ENCODE measurements at regions not wholly inside any gene's neighbourhood (a gene's known extent, or its start where the extent isn't known, plus 50 kb on each side); places are given as distances from the start of the nearest gene placed in this dataset.

DNA sequence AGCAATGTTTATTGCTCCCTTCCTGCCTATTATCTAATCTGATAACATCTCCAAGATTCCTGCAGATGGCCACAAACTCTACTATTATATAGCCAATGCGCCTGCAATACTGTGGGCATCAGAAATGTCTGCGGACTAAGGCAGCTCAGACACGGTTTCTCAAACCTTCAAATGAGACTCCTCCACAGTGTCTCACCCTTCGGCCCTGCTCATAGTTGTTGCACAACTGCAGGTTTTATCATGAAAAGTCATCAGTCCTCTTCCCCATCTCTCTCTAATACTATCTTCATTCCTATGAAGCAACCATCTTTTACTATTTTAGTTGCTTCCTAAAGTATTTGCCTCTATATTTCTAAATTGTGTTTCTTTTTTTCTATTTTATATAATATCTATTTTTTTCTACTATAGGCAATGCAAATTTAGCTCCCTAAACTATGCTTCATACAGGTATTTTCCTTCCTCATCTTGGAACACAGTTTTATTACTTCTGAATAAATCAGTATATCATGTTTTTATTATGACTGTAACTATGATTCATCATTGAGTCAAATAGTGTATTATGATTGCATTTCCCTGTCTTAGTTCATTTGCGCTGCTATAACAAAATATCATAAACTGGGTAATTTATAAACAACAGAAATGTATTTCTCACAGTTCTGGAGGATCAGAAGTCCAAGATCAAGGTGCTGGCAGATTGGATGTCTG lies 129.7 kb upstream of the EDNRA start:
- TF ChIP-seq, protein P1, sequence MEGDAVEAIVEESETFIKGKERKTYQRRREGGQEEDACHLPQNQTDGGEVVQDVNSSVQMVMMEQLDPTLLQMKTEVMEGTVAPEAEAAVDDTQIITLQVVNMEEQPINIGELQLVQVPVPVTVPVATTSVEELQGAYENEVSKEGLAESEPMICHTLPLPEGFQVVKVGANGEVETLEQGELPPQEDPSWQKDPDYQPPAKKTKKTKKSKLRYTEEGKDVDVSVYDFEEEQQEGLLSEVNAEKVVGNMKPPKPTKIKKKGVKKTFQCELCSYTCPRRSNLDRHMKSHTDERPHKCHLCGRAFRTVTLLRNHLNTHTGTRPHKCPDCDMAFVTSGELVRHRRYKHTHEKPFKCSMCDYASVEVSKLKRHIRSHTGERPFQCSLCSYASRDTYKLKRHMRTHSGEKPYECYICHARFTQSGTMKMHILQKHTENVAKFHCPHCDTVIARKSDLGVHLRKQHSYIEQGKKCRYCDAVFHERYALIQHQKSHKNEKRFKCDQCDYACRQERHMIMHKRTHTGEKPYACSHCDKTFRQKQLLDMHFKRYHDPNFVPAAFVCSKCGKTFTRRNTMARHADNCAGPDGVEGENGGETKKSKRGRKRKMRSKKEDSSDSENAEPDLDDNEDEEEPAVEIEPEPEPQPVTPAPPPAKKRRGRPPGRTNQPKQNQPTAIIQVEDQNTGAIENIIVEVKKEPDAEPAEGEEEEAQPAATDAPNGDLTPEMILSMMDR (IDR thresholded peaks at IDR 0.05), result no peak
- Histone ChIP-seq H3K9me3 (no peaks in the 10 kb centered on the region), H3K36me3 (no peaks in the 10 kb centered on the region), H3K4me3 (no peak overlapping the region), H3K27me3 (no peaks in the 10 kb centered on the region), H3K9ac (ENCODE audit: low read depth in 2 of 2, low read length in 2 of 2) (no peak overlapping the region), H3K4me1 (no peaks in the 10 kb centered on the region), H3K27ac (peak overlapping the region; percentile 32)
- intact Hi-C loops (cut with DNase I), result no loop called here
- DNase-seq, result no peak

DNA sequence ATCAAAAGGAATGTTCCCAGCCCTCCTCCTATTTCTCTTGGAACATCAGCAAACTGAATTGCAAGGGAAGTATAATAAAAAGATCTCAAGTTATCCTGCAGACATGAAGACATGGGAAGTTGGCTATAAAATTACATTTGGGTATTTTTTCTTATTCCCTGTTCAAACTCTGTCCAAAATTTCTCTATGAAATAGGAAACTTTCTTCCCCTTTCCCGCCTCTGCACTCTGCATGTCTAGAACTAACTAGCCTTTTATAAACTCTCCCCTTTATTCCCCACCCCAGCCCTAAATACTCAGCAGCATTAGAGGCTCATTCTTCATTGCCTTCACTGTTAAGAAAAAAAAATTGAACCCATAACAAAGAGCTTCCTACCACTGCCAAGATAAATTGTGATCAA lies 126.7 kb upstream of the EDNRA start:
- no peak overlapping the region for H3K27ac ChIP-seq
- H3K9ac ChIP-seq (ENCODE audit: low read depth in 2 of 2, low read length in 2 of 2), result no peak overlapping the region
- DNase-seq, result no peak
- no peaks in the 10 kb centered on the region for H3K4me1 ChIP-seq
- no peak overlapping the region for H3K4me3 ChIP-seq
- no peaks in the 10 kb centered on the region for H3K9me3 ChIP-seq
- intact Hi-C loops (cut with DNase I), result no loop called here
- H3K36me3 ChIP-seq, result no peaks in the 10 kb centered on the region
- no peaks in the 10 kb centered on the region for H3K27me3 ChIP-seq
- TF ChIP-seq, protein P1 (IDR thresholded peaks at IDR 0.05), result no peak

DNA sequence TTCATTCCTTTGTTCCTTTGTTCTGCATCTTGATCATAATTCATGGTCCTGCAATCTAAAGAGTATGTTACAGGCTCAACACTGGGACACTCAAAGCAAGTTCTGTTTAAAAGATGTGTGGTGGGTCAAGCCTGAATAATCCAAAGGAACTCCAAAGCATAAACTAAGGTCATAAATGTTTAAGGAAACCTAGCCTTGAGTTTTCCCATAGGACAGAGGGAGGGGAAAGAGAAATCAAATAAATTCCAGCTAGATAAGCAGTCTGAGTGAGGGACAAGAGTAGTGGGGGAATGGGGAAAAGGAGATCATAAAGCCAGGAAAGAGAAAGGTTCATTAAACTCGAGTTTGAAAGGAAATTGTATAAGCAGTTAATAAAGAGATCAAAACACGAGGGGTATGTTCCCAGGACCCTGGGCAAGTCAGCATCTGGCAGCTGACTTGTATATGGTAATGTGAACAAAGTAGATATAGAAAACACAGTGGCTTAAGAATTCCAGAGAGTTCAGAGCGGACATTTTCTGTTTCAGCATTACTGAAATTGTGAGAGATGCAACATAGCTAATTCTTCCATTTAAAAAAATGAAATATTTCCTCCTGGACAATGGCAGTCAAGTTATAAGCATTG lies 125.8 kb upstream of the EDNRA start:
- TF ChIP-seq, protein P1 (IDR thresholded peaks at IDR 0.05), result no peak

DNA sequence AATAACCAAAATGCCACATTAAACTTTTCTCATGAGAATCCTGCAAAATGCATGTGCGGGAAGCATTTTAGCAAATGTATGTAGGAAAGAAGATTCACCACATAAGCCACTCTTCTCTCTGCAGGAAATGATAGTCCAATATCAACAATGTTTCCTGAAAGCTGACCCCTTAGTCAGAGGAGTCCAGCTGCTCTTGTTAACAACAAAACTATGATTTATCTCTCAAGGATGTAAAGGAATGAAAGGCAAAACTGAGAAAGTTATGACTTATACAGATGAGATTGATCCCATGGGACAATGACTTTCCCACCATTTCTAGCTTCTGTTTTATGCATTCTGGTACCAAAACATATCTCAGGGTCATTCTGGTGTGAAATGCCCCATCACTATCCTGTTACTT lies 125.0 kb upstream of the EDNRA start:
- no peak overlapping the region for H3K9ac ChIP-seq (ENCODE audit: low read depth in 2 of 2, low read length in 2 of 2)
- no peak for DNase-seq
- no peaks in the 10 kb centered on the region for H3K36me3 ChIP-seq
- H3K27ac ChIP-seq, result no peak overlapping the region
- H3K4me1 ChIP-seq, result no peaks in the 10 kb centered on the region
- intact Hi-C loops (cut with DNase I), result no loop called here
- H3K4me3 ChIP-seq, result no peak overlapping the region
- TF ChIP-seq, protein P1 (IDR thresholded peaks at IDR 0.05), result no peak
- no peaks in the 10 kb centered on the region for H3K9me3 ChIP-seq
- H3K27me3 ChIP-seq, result no peaks in the 10 kb centered on the region

More for the DNA sequence above, 125.8 kb upstream of the EDNRA start:
- intact Hi-C loops (cut with DNase I), result no loop called here
- Histone ChIP-seq H3K36me3 (no peaks in the 10 kb centered on the region), H3K4me1 (no peaks in the 10 kb centered on the region), H3K9ac (ENCODE audit: low read depth in 2 of 2, low read length in 2 of 2) (no peak overlapping the region), H3K27me3 (no peaks in the 10 kb centered on the region), H3K27ac (no peak overlapping the region), H3K4me3 (no peak overlapping the region), H3K9me3 (no peaks in the 10 kb centered on the region)
- no peak for DNase-seq

DNA sequence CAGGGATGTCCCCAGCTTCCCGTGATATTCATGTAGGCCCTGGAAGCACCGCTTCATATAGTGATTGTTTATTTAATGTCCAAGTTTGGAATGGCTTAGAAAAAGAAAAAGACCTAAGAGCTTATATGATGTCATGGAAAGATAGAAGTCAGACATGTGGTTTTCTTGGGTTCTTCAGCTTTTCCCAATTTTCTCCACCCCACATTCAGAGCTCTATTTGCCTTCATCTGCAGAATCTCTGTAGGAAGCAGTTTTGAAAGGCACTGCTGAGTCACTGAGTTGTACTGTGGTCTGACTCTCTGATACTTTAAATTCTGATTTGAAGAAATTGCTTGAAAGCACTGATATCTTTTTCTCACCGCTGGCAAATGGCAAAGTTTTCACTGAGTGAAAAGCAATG lies 120.6 kb upstream of the EDNRA start:
- Histone ChIP-seq H3K27me3 (no peaks in the 10 kb centered on the region), H3K4me1 (peaks cover 10% of the 10 kb centered on the region), H3K9me3 (no peaks in the 10 kb centered on the region), H3K36me3 (no peaks in the 10 kb centered on the region), H3K4me3 (no peak overlapping the region), H3K27ac (peak overlapping the region; percentile 87), H3K9ac (ENCODE audit: low read depth in 2 of 2, low read length in 2 of 2) (no peak overlapping the region)
- intact Hi-C loops (cut with DNase I), result no loop called here
- TF ChIP-seq, protein P1 (IDR thresholded peaks at IDR 0.05), result no peak
- DNase-seq, result no peak

All from colonic mucosa (tissue), 4 donors.